Breast epithelium (tissue), 4 donors: ENCODE measurements at regions not wholly inside any gene's neighbourhood (a gene's known extent, or its start where the extent isn't known, plus 50 kb on each side); places are given as distances from the start of the nearest gene placed in this dataset.

Experiments
- DNase-seq, 2 donors: peaks; one replicate each; pipeline ENCODE4 v3.0.0-alpha.2; 2019; ENCODE audit warnings: low spot score in 2 of 2
- H3K27ac ChIP-seq, 2 donors: fragments of 200-600 bp; sonication (generic) in 1 of 2; one replicate each; pipeline ENCODE4 v1.5.1; 2016 to 2019; ENCODE audit warnings: mild to moderate bottlenecking in 1 of 2
- H3K27me3 ChIP-seq, 2 donors: fragments of 200-600 bp; sonication (generic) in 1 of 2; one replicate each; pipeline versions ENCODE4 v1.5.1 to v1.6.0; 2017 to 2019; ENCODE audit warnings: control low read depth in 1 of 2, mild to moderate bottlenecking in 1 of 2
- H3K36me3 ChIP-seq: fragments of 200-600 bp; one replicate; pipeline ENCODE4 v1.5.1; 2019
- H3K4me1 ChIP-seq, 2 donors: fragments of 200-600 bp; sonication (generic); one replicate each; pipeline ENCODE4 v1.5.1; 2016 to 2019; ENCODE audit warnings: control low read depth in 1 of 2
- H3K4me3 ChIP-seq, 3 donors: fragments of 200-600 bp; sonication (generic); 1 replicate in 2 of 3; 2 replicates in 1 of 3; pipeline ENCODE4 v1.5.1; 2016 to 2019; ENCODE audit warnings: mild to moderate bottlenecking in 3 of 3, moderate library complexity in 2 of 3
- H3K9me3 ChIP-seq, 2 donors: fragments of 200-600 bp; sonication (generic) in 1 of 2; one replicate each; pipeline ENCODE4 v1.5.1; 2016 to 2019; ENCODE audit warnings: control low read depth in 1 of 2
- CTCF ChIP-seq, 3 donors: fragments of 450-650 bp; IDR thresholded peaks; one replicate each; pipeline ENCODE4 v1.5.1; 2016 to 2017; ENCODE audit warnings: antibody characterized with exemption in 3 of 3, mild to moderate bottlenecking in 3 of 3, moderate library complexity in 3 of 3
- POLR2A ChIP-seq: fragments of 450-650 bp; IDR thresholded peaks from one replicate; pipeline ENCODE4 v1.6.1; 2016; ENCODE audit warnings: antibody characterized with exemption, mild to moderate bottlenecking, moderate library complexity
- POLR2AphosphoS5 ChIP-seq, 3 donors: sonication (generic); formaldehyde crosslinking; IDR thresholded peaks; one replicate each; pipeline ENCODE4 v1.6.1; 2017; ENCODE audit warnings: antibody characterized with exemption in 3 of 3
- intact Hi-C: fragments of 100-400 bp; cut with DNase I; formaldehyde crosslinking; loops from one replicate; pipeline ENCODE4 v1.15.1; 2023; ENCODE audit warnings: low total_unique reads

GRCh38 chr9:24608599-24608998, 62.9 kb upstream of the IZUMO3 start:
- intact Hi-C loops, result no loop called here
- Histone ChIP-seq H3K27ac (no peak overlapping the region), H3K4me3 (no peak overlapping the region), H3K4me1 (no peaks in the 10 kb centered on the region), H3K27me3 (no peaks in the 10 kb centered on the region), H3K36me3 (no peaks in the 10 kb centered on the region), H3K9me3 (no peaks in the 10 kb centered on the region)
- TF ChIP-seq CTCF (IDR thresholded peaks at IDR 0.05), result no peak
- TF ChIP-seq POLR2A, result no peak
- no peak for TF ChIP-seq POLR2AphosphoS5 (IDR thresholded peaks at IDR 0.05)
- DNase-seq, result no peak

GRCh38 chr9:24602693-24603352, 57.1 kb upstream of the IZUMO3 start:
- no peak for DNase-seq
- H3K9me3 ChIP-seq, result no peaks in the 10 kb centered on the region
- no peaks in the 10 kb centered on the region for H3K27me3 ChIP-seq
- no peaks in the 10 kb centered on the region for H3K36me3 ChIP-seq
- TF ChIP-seq POLR2A (no peak), CTCF (IDR thresholded peaks at IDR 0.05) (no peak), POLR2AphosphoS5 (IDR thresholded peaks at IDR 0.05) (no peak)
- H3K4me3 ChIP-seq, result no peak overlapping the region
- no peaks in the 10 kb centered on the region for H3K4me1 ChIP-seq
- H3K27ac ChIP-seq, result no peak overlapping the region
- intact Hi-C loops, result no loop called here
